Mucosa of descending colon (tissue), 3 donors: ENCODE measurements at regions not wholly inside any gene's neighbourhood (a gene's known extent, or its start where the extent isn't known, plus 50 kb on each side); places are given as distances from the start of the nearest gene placed in this dataset.

Experiments used
- ATAC-seq: fragments of 200-7000 bp; cut with Tn5 transposase; one replicate; pipeline ENCODE4 v1.9.1; 2020; ENCODE audit warnings: mild to moderate bottlenecking, moderate library complexity
- DNase-seq, 3 donors: peaks; one replicate each; pipeline ENCODE4 v3.0.0-alpha.2; 2020
- H3K36me3 ChIP-seq: fragments of 200-600 bp; one replicate; pipeline ENCODE4 v1.8.0; 2021; ENCODE audit warnings: low read depth, mild to moderate bottlenecking
- H3K4me1 ChIP-seq: fragments of 200-600 bp; one replicate; pipeline ENCODE4 v1.8.0; 2021; ENCODE audit warnings: low read depth, mild to moderate bottlenecking
- H3K4me3 ChIP-seq: fragments of 200-600 bp; one replicate; pipeline ENCODE4 v1.8.0; 2021; ENCODE audit warnings: mild to moderate bottlenecking
- H3K9me3 ChIP-seq: fragments of 200-600 bp; one replicate; pipeline ENCODE4 v1.8.0; 2021; ENCODE audit warnings: mild to moderate bottlenecking
- CTCF ChIP-seq: fragments of 200-600 bp; IDR thresholded peaks from one replicate; pipeline ENCODE4 v1.8.0; 2022; ENCODE audit warnings: antibody characterized with exemption, mild to moderate bottlenecking
- intact Hi-C, 2 donors: fragments of 100-400 bp; cut with DNase I in 1 of 2; cut with micrococcal nuclease in 1 of 2; formaldehyde crosslinking; loops; one replicate each; pipeline versions ENCODE4 v1.11.0 to v1.11.1; 2022; cut with DNase I, micrococcal nuclease
- donor health status: DM: no; HTN: no; CAD: no; lungs with moderate emphysema.
- donor health status: DM: no; HTN: no; CAD: no.
- donor health status: DM: no; HTN: yes; CAD: no.

GRCh38 chr4:138800421-138800820, 215.2 kb upstream of the NOCT start:
- H3K4me1 ChIP-seq, result no peaks in the 10 kb centered on the region
- DNase-seq (no peak), ATAC-seq (no peak)
- H3K36me3 ChIP-seq, result no peaks in the 10 kb centered on the region
- no peak overlapping the region for H3K4me3 ChIP-seq
- H3K9me3 ChIP-seq, result no peaks in the 10 kb centered on the region
- no peak for TF ChIP-seq CTCF
- intact Hi-C loops, result no loop called here

GRCh38 chr4:138798404-138798803, 217.2 kb upstream of the NOCT start:
- intact Hi-C loops, result no loop called here
- Histone ChIP-seq H3K9me3 (no peaks in the 10 kb centered on the region), H3K4me1 (no peaks in the 10 kb centered on the region), H3K36me3 (no peaks in the 10 kb centered on the region), H3K4me3 (no peak overlapping the region)
- DNase-seq, result no peak
- TF ChIP-seq CTCF, result no peak
- no peak for ATAC-seq

GRCh38 chr4:138797646-138798045, 217.9 kb upstream of the NOCT start:
- H3K4me3 ChIP-seq, result no peak overlapping the region
- intact Hi-C loops, result no loop called here
- no peak for TF ChIP-seq CTCF
- no peaks in the 10 kb centered on the region for H3K4me1 ChIP-seq
- H3K9me3 ChIP-seq, result no peaks in the 10 kb centered on the region
- ATAC-seq, result no peak
- DNase-seq, result no peak
- no peaks in the 10 kb centered on the region for H3K36me3 ChIP-seq

GRCh38 chr4:138796761-138797160, 218.8 kb upstream of the NOCT start:
- intact Hi-C loops, result no loop called here
- no peak for ATAC-seq
- no peak for DNase-seq

GRCh38 chr4:138790706-138791340, 224.8 kb upstream of the NOCT start:
- intact Hi-C loops, result no loop called here
- ATAC-seq, result no peak

More at GRCh38 chr4:138796761-138797160, 218.8 kb upstream of the NOCT start:
- no peaks in the 10 kb centered on the region for H3K36me3 ChIP-seq
- H3K4me1 ChIP-seq, result no peaks in the 10 kb centered on the region
- no peaks in the 10 kb centered on the region for H3K9me3 ChIP-seq
- TF ChIP-seq CTCF, result no peak
- H3K4me3 ChIP-seq, result no peak overlapping the region

More at GRCh38 chr4:138790706-138791340, 224.8 kb upstream of the NOCT start:
- Histone ChIP-seq H3K36me3 (no peaks in the 10 kb centered on the region), H3K4me3 (no peak overlapping the region), H3K4me1 (no peaks in the 10 kb centered on the region), H3K9me3 (no peaks in the 10 kb centered on the region)
- no peak for TF ChIP-seq CTCF
- no peak for DNase-seq
